ENCODE measurements at regions not wholly inside any gene's neighbourhood (a gene's known extent, or its start where the extent isn't known, plus 50 kb on each side); places are given as distances from the start of the nearest gene placed in this dataset.

DNA sequence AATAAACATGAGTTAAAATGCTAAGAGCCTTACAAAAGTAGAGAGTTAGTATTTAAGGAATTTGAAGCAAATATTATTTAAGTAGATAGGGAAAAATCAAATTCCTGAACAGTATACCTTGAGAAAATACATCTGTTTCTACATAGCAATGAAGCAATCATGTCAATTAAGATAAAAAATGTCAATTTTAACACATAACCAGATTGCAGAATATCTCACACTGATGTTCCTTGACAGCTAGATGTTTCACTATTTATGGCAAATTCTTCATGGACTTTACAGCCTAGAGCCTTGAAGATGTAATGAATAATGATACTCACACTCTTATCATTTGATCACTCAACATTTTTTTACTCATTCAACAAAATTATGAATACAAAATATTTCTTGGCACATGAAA is 708.2 kb upstream of the PTPRD start:
- DNase-seq (no peak), ATAC-seq (replicated peaks in 1 of 4) (no peak)
- CTCF ChIA-PET = no interaction called here
- H3K27ac ChIP-seq (ENCODE audit: low read length) = no peak overlapping the region
- H3K27ac Mint-ChIP-seq = no peak overlapping the region
- no peaks in the 10 kb centered on the region for H3K36me3 Mint-ChIP-seq
- H3K9me3 ChIP-seq = no peaks in the 10 kb centered on the region
- no peaks in the 10 kb centered on the region for H3K27me3 Mint-ChIP-seq
- no peak overlapping the region for H3K4me3 ChIP-seq (ENCODE audit: control insufficient read depth in 1 of 2, extremely low read depth in 1 of 2, low read length in 1 of 2)
- no peaks in the 10 kb centered on the region for H3K4me1 Mint-ChIP-seq
- peaks cover 11 to 18% (median 12%) of the 10 kb centered on the region in 3 donors for H3K9me3 Mint-ChIP-seq
- H3K4me3 Mint-ChIP-seq = no peak overlapping the region
- no peaks in the 10 kb centered on the region for H3K4me1 ChIP-seq (ENCODE audit: control insufficient read depth in 1 of 2, extremely low read depth in 1 of 2, insufficient read depth in 2 of 2, low read length in 2 of 2)
- POLR2A ChIA-PET = no interaction called here
- no peaks in the 10 kb centered on the region for H3K36me3 ChIP-seq (ENCODE audit: control insufficient read depth in 2 of 2, extremely low read depth in 1 of 2, insufficient read depth in 1 of 2, low read length in 1 of 2)
- H3K27me3 ChIP-seq (replicated peaks in 1 of 2; ENCODE audit: control insufficient read depth in 2 of 2, extremely low read depth in 1 of 2, insufficient read depth in 2 of 2, low read length in 1 of 2) = no peaks in the 10 kb centered on the region

DNA sequence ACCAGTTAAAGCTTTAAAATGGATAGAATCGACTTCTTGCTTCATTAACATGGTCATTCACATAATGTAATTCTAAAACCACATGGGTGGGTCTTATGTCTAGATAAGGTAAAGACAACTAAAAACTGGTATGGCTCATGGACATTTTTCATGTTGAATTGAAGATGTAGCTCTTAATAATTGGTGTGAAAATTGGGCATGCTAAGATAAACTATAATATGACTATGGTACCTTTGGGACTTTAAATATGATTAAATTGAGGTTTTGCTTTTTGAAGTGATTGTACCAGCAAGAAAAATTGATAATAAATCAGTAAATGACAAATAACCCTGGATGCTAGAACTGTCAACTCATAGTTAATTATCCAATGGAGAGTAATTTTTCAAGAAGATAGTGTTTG is 710.7 kb upstream of the PTPRD start:
- WGBS (ENCODE audit: insufficient coverage) = no CpG with 5 or more reads among the region's 1 CpG
- H3K4me3 Mint-ChIP-seq = no peak overlapping the region
- no peaks in the 10 kb centered on the region for H3K27me3 Mint-ChIP-seq
- POLR2A ChIA-PET = no interaction called here
- H3K4me1 Mint-ChIP-seq = no peaks in the 10 kb centered on the region
- no peak overlapping the region for H3K27ac Mint-ChIP-seq
- no peak for DNase-seq
- no peaks in the 10 kb centered on the region for H3K36me3 Mint-ChIP-seq
- Histone ChIP-seq H3K36me3 (ENCODE audit: control insufficient read depth in 2 of 2, extremely low read depth in 1 of 2, insufficient read depth in 1 of 2, low read length in 1 of 2) (no peaks in the 10 kb centered on the region), H3K4me3 (ENCODE audit: control insufficient read depth in 1 of 2, extremely low read depth in 1 of 2, low read length in 1 of 2) (no peak overlapping the region), H3K4me1 (ENCODE audit: control insufficient read depth in 1 of 2, extremely low read depth in 1 of 2, insufficient read depth in 2 of 2, low read length in 2 of 2) (no peaks in the 10 kb centered on the region), H3K9me3 (no peaks in the 10 kb centered on the region), H3K27me3 (replicated peaks in 1 of 2; ENCODE audit: control insufficient read depth in 2 of 2, extremely low read depth in 1 of 2, insufficient read depth in 2 of 2, low read length in 1 of 2) (no peaks in the 10 kb centered on the region), H3K27ac (ENCODE audit: low read length) (no peak overlapping the region)
- no peak for ATAC-seq (replicated peaks in 1 of 4)
- CTCF ChIA-PET = interaction anchor here in 1 of 2 donors (0.5 kb wide), 1 partner anchor 19 kb away, joined by 4 read pairs; no protein-coding TSS in a partner anchor
- H3K9me3 Mint-ChIP-seq = peaks cover 6 to 14% (median 11%) of the 10 kb centered on the region in 3 donors

DNA sequence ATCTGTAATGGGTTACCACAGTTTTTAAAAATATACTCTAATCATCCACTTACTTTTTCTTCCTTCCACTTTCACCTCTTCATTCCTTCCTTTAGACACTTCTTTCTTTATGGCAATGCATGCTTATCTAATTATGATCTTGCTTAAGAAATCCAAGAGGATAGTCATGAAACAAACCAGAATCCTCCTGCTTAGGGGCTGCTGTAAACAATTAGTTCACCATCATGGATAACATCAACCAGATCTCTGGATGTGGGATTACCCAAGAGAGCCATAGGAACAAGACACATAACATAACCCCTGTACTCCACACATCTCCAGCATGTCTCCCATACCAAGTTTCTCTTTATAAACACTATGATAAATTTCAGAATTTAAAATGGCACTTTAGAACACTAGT is 713.4 kb upstream of the PTPRD start:
- Histone ChIP-seq H3K27ac (ENCODE audit: low read length) (no peak overlapping the region), H3K36me3 (ENCODE audit: control insufficient read depth in 2 of 2, extremely low read depth in 1 of 2, insufficient read depth in 1 of 2, low read length in 1 of 2) (no peaks in the 10 kb centered on the region), H3K9me3 (no peaks in the 10 kb centered on the region), H3K4me1 (ENCODE audit: control insufficient read depth in 1 of 2, extremely low read depth in 1 of 2, insufficient read depth in 2 of 2, low read length in 2 of 2) (no peaks in the 10 kb centered on the region), H3K27me3 (replicated peaks in 1 of 2; ENCODE audit: control insufficient read depth in 2 of 2, extremely low read depth in 1 of 2, insufficient read depth in 2 of 2, low read length in 1 of 2) (no peaks in the 10 kb centered on the region), H3K4me3 (ENCODE audit: control insufficient read depth in 1 of 2, extremely low read depth in 1 of 2, low read length in 1 of 2) (no peak overlapping the region)
- H3K9me3 Mint-ChIP-seq = peaks cover 6 to 17% (median 13%) of the 10 kb centered on the region in 3 donors
- no peak overlapping the region for H3K27ac Mint-ChIP-seq
- CTCF ChIA-PET = no interaction called here
- H3K4me3 Mint-ChIP-seq = no peak overlapping the region
- ATAC-seq (replicated peaks in 1 of 4) = no peak
- H3K27me3 Mint-ChIP-seq = no peaks in the 10 kb centered on the region
- no peaks in the 10 kb centered on the region for H3K4me1 Mint-ChIP-seq
- DNase-seq = no peak
- no peaks in the 10 kb centered on the region for H3K36me3 Mint-ChIP-seq
- POLR2A ChIA-PET = no interaction called here

DNA sequence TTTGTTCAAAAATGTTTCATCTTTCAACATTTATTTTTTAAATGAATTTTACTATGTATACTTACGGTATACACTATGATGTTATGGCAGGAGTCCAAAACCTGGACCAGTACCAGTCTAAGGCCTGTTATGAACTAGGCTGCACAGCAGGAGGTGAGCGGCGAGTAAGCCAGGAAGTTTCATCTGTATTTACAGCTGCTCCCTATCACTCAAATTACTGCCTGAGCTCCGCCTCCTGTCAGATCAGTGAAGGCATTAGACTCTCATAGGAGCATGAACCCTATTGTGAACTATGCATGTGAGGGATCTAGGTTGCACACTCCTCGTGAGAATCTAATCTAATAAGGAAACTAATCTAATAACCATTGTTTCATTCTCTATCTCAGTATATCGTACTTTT is 715.5 kb upstream of the PTPRD start:
- Histone ChIP-seq H3K27me3 (replicated peaks in 1 of 2; ENCODE audit: control insufficient read depth in 2 of 2, extremely low read depth in 1 of 2, insufficient read depth in 2 of 2, low read length in 1 of 2) (no peaks in the 10 kb centered on the region), H3K9me3 (no peaks in the 10 kb centered on the region), H3K27ac (ENCODE audit: low read length) (no peak overlapping the region), H3K4me1 (ENCODE audit: control insufficient read depth in 1 of 2, extremely low read depth in 1 of 2, insufficient read depth in 2 of 2, low read length in 2 of 2) (no peaks in the 10 kb centered on the region), H3K36me3 (ENCODE audit: control insufficient read depth in 2 of 2, extremely low read depth in 1 of 2, insufficient read depth in 1 of 2, low read length in 1 of 2) (no peaks in the 10 kb centered on the region), H3K4me3 (ENCODE audit: control insufficient read depth in 1 of 2, extremely low read depth in 1 of 2, low read length in 1 of 2) (no peak overlapping the region)
- POLR2A ChIA-PET = interaction anchor here in 1 of 2 donors (0.6 kb wide), 1 partner anchor 90 kb away, joined by 4 read pairs; no protein-coding TSS in a partner anchor
- DNase-seq (no peak), ATAC-seq (replicated peaks in 1 of 4) (no peak)
- Mint-ChIP-seq H3K36me3 (no peaks in the 10 kb centered on the region), H3K27me3 (no peaks in the 10 kb centered on the region), H3K4me1 (no peaks in the 10 kb centered on the region), H3K27ac (no peak overlapping the region), H3K9me3 (peaks cover 6 to 23% (median 18%) of the 10 kb centered on the region in 3 donors), H3K4me3 (no peak overlapping the region)
- CTCF ChIA-PET = no interaction called here
- no CpG with 5 or more reads among the region's 6 CpGs for WGBS (ENCODE audit: insufficient coverage)

DNA sequence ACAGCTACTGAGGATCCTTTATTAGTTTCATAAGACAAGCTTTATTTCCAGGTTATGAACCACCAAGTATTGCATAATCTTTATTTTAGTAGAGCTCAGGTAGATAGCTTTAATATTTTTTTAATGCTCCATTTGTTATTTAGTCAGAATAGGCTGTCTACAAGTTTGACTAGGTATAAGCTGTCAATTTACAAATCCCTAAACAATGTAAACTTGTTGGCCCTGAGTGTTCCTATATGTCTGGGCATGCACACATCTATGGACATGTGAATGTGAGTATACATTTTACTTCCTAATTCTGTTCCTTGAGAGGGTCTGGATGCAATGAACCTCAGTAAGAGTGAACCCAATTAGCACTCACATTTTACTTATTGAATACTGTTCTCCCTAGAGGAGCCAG is 722.2 kb upstream of the PTPRD start:
- no peak overlapping the region for H3K4me3 Mint-ChIP-seq
- no peaks in the 10 kb centered on the region for H3K36me3 Mint-ChIP-seq
- no peaks in the 10 kb centered on the region for H3K9me3 ChIP-seq
- POLR2A ChIA-PET = interaction anchor here in 1 of 2 donors (0.7 kb wide), 1 partner anchor 1027 kb away, joined by 6 read pairs; no protein-coding TSS in a partner anchor
- no peaks in the 10 kb centered on the region for H3K27me3 Mint-ChIP-seq
- H3K4me1 ChIP-seq (ENCODE audit: control insufficient read depth in 1 of 2, extremely low read depth in 1 of 2, insufficient read depth in 2 of 2, low read length in 2 of 2) = no peaks in the 10 kb centered on the region
- CTCF ChIA-PET = interaction anchor here in 1 of 2 donors (0.6 kb wide), 1 partner anchor 118 kb away, joined by 7 read pairs; no protein-coding TSS in a partner anchor
- H3K4me1 Mint-ChIP-seq = no peaks in the 10 kb centered on the region
- no peak overlapping the region for H3K27ac Mint-ChIP-seq
- DNase-seq (no peak), ATAC-seq (replicated peaks in 1 of 4) (no peak)
- H3K36me3 ChIP-seq (ENCODE audit: control insufficient read depth in 2 of 2, extremely low read depth in 1 of 2, insufficient read depth in 1 of 2, low read length in 1 of 2) = no peaks in the 10 kb centered on the region
- no peak overlapping the region for H3K4me3 ChIP-seq (ENCODE audit: control insufficient read depth in 1 of 2, extremely low read depth in 1 of 2, low read length in 1 of 2)
- H3K27ac ChIP-seq (ENCODE audit: low read length) = no peak overlapping the region
- peaks cover 3 to 25% (median 19%) of the 10 kb centered on the region in 3 donors for H3K9me3 Mint-ChIP-seq
- no peaks in the 10 kb centered on the region for H3K27me3 ChIP-seq (replicated peaks in 1 of 2; ENCODE audit: control insufficient read depth in 2 of 2, extremely low read depth in 1 of 2, insufficient read depth in 2 of 2, low read length in 1 of 2)

DNA sequence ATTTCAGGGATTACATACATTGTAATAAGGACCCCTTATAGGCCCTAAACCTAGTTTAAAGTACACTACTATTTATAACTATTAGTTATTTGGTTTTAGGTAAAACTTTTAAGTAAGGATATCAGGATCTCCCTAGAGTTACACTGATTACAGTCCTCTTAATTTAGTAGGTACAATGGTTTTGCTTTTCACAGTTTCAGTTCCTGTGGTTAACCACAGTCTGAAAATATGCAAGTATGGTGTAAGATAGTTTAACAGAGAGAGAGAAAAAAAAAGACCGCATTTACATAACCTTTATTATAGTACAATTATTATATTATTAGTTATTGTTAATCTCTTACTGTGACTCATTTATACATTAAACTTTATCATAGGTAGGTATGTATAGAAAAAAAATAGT is 725.3 kb upstream of the PTPRD start:
- ChIA-PET CTCF (no interaction called here), POLR2A (no interaction called here)
- Mint-ChIP-seq H3K27ac (no peak overlapping the region), H3K4me3 (no peak overlapping the region), H3K9me3 (peaks cover 3 to 24% (median 20%) of the 10 kb centered on the region in 3 donors), H3K36me3 (no peaks in the 10 kb centered on the region), H3K27me3 (no peaks in the 10 kb centered on the region), H3K4me1 (no peaks in the 10 kb centered on the region)
- Histone ChIP-seq H3K9me3 (no peaks in the 10 kb centered on the region), H3K36me3 (ENCODE audit: control insufficient read depth in 2 of 2, extremely low read depth in 1 of 2, insufficient read depth in 1 of 2, low read length in 1 of 2) (no peaks in the 10 kb centered on the region), H3K27ac (ENCODE audit: low read length) (no peak overlapping the region), H3K4me3 (ENCODE audit: control insufficient read depth in 1 of 2, extremely low read depth in 1 of 2, low read length in 1 of 2) (no peak overlapping the region), H3K27me3 (replicated peaks in 1 of 2; ENCODE audit: control insufficient read depth in 2 of 2, extremely low read depth in 1 of 2, insufficient read depth in 2 of 2, low read length in 1 of 2) (no peaks in the 10 kb centered on the region), H3K4me1 (ENCODE audit: control insufficient read depth in 1 of 2, extremely low read depth in 1 of 2, insufficient read depth in 2 of 2, low read length in 2 of 2) (no peaks in the 10 kb centered on the region)
- no peak for ATAC-seq (replicated peaks in 1 of 4)
- WGBS (ENCODE audit: insufficient coverage) = no CpG with 5 or more reads among the region's 1 CpG
- no peak for DNase-seq

DNA sequence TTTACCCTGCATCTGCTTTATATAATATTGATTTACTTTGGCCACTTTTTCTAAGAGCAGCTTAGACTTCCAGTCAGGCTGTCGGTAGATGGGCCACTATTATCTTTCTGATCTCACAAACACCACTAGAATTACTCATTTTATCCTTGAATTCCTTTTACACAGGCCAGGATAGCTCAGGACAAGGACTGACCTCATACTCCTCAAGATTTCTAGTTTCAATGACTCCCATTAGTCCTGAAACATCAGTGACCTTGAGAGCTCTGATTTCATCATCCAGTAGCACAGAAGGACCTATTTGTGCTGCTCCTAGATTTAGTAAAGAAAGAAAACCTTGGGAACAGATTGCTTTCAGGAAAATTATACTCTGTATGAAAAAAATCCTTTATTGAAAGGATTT is 727.9 kb upstream of the PTPRD start:
- Mint-ChIP-seq H3K27ac (no peak overlapping the region), H3K4me3 (no peak overlapping the region), H3K27me3 (no peaks in the 10 kb centered on the region), H3K4me1 (no peaks in the 10 kb centered on the region), H3K9me3 (peaks cover 3 to 21% (median 8%) of the 10 kb centered on the region in 3 donors), H3K36me3 (no peaks in the 10 kb centered on the region)
- H3K4me3 ChIP-seq (ENCODE audit: control insufficient read depth in 1 of 2, extremely low read depth in 1 of 2, low read length in 1 of 2) = no peak overlapping the region
- no peak for ATAC-seq (replicated peaks in 1 of 4)
- H3K9me3 ChIP-seq = no peaks in the 10 kb centered on the region
- ChIA-PET POLR2A (interaction anchor here in 1 of 2 donors (1.0 kb wide), 1 partner anchor 21 kb away, joined by 3 read pairs; no protein-coding TSS in a partner anchor), CTCF (no interaction called here)
- DNase-seq = no peak
- H3K4me1 ChIP-seq (ENCODE audit: control insufficient read depth in 1 of 2, extremely low read depth in 1 of 2, insufficient read depth in 2 of 2, low read length in 2 of 2) = no peaks in the 10 kb centered on the region
- 88% methylated on average over 1 of the region's 1 CpG for WGBS (ENCODE audit: insufficient coverage)
- H3K27ac ChIP-seq (ENCODE audit: low read length) = no peak overlapping the region
- no peaks in the 10 kb centered on the region for H3K36me3 ChIP-seq (ENCODE audit: control insufficient read depth in 2 of 2, extremely low read depth in 1 of 2, insufficient read depth in 1 of 2, low read length in 1 of 2)
- no peaks in the 10 kb centered on the region for H3K27me3 ChIP-seq (replicated peaks in 1 of 2; ENCODE audit: control insufficient read depth in 2 of 2, extremely low read depth in 1 of 2, insufficient read depth in 2 of 2, low read length in 1 of 2)

All from T-cell (primary cell).